ENCODE measurements at regions not wholly inside any gene's neighbourhood (a gene's known extent, or its start where the extent isn't known, plus 50 kb on each side); places are given as distances from the start of the nearest gene placed in this dataset.

DNA sequence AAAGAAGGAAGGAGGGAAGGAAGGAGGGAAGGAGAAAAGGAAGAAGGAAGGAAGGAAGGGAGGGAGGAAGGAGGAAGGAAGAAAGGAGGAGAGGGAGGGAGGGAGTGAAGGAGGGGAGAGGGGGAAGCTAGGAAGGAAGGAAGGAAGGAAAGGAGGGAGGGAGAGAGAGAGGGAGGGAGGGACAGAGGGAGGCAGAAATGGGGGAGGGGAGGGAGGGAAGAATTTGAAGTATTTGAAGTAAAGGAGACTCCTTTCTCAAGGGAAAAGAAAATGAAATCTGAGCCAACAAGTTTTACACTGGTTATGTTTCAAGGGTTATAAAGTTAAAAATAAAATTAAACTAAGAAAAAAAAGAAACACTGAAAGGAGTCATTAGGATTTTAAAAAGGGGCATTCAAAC, 431.4 kb downstream of the BRINP3 start:
- TF ChIP-seq, protein P1, sequence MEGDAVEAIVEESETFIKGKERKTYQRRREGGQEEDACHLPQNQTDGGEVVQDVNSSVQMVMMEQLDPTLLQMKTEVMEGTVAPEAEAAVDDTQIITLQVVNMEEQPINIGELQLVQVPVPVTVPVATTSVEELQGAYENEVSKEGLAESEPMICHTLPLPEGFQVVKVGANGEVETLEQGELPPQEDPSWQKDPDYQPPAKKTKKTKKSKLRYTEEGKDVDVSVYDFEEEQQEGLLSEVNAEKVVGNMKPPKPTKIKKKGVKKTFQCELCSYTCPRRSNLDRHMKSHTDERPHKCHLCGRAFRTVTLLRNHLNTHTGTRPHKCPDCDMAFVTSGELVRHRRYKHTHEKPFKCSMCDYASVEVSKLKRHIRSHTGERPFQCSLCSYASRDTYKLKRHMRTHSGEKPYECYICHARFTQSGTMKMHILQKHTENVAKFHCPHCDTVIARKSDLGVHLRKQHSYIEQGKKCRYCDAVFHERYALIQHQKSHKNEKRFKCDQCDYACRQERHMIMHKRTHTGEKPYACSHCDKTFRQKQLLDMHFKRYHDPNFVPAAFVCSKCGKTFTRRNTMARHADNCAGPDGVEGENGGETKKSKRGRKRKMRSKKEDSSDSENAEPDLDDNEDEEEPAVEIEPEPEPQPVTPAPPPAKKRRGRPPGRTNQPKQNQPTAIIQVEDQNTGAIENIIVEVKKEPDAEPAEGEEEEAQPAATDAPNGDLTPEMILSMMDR (IDR thresholded peaks at IDR 0.05; ENCODE audit: poor library complexity, severe bottlenecking), result no peak
- DNase-seq (ENCODE audit: low spot score), result no peak
- Histone ChIP-seq H3K36me3 (ENCODE audit: low read depth) (no peaks in the 10 kb centered on the region), H3K9me3 (ENCODE audit: severe bottlenecking) (no peaks in the 10 kb centered on the region), H3K27ac (ENCODE audit: poor library complexity, severe bottlenecking) (no peak overlapping the region), H3K4me1 (ENCODE audit: insufficient read depth, poor library complexity, severe bottlenecking) (no peaks in the 10 kb centered on the region), H3K4me3 (ENCODE audit: severe bottlenecking) (no peak overlapping the region), H3K27me3 (ENCODE audit: insufficient read depth, poor library complexity, severe bottlenecking) (no peaks in the 10 kb centered on the region)
- ATAC-seq (ENCODE audit: low read depth), result no peak
